HT-29 (cell line): ENCODE measurements at regions not wholly inside any gene's neighbourhood (a gene's known extent, or its start where the extent isn't known, plus 50 kb on each side); places are given as distances from the start of the nearest gene placed in this dataset.
"Not testable (repeated sequence)": the region's sequence is repeated elsewhere in the genome, so short reads cannot be mapped to it uniquely, and the experiment has no call there.

Source experiments
- DNase-seq: peaks from one replicate; pipeline ENCODE4 v3.0.0-alpha.2; 2015; ENCODE audit warnings: low spot score

GRCh38 chr1:182261655-182262054 is 129.9 kb downstream of the GLUL start:
- DNase-seq: no peak

DNA sequence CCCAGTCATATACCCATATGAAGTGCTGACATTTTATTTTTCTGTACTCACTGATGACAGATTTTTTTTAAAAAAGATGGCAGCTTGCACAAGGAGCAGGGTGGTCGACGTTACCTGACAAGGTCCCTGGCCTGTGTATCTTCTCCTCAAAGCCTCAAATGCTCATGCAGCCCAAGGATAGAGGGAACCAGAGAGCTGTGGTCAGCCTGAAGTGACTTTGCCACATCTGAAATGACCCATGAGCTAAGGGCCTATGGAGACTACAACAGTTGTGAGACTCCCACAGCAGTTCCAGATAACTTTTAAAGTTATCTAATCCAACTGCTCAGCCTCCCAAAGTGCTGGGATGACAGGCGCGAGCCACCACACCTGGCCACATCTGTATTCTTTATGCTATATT is 131.1 kb downstream of the GLUL start:
- no peak for DNase-seq

GRCh38 chr1:182259968-182260367 is 131.6 kb downstream of the GLUL start:
- DNase-seq: no peak

GRCh38 chr1:182259229-182259872 is 132.2 kb downstream of the GLUL start:
- no peak for DNase-seq

GRCh38 chr1:182257369-182258063 is 134.1 kb downstream of the GLUL start:
- DNase-seq: no peak

DNA sequence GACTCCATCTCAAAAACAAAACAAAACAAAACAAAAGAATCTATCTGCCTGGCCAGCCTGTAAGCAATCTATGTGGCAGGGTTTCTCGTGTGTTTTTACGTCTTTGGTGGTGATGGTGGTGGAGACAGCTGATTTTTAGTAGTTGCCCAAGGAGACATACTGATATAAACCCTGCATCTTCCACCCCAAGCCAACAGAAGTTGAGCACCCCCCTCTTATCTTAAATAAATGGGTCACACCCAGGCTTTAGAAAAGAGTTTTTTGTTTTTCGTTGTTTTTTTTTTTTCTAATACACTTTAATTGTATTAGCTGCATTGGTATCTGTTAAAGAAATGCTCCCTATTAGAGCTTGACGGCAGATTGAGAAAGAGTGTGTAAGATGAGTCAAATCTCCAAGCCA is 134.7 kb downstream of the GLUL start:
- DNase-seq: no peak

GRCh38 chr1:182255494-182255893 is 136.1 kb downstream of the GLUL start:
- no peak for DNase-seq

DNA sequence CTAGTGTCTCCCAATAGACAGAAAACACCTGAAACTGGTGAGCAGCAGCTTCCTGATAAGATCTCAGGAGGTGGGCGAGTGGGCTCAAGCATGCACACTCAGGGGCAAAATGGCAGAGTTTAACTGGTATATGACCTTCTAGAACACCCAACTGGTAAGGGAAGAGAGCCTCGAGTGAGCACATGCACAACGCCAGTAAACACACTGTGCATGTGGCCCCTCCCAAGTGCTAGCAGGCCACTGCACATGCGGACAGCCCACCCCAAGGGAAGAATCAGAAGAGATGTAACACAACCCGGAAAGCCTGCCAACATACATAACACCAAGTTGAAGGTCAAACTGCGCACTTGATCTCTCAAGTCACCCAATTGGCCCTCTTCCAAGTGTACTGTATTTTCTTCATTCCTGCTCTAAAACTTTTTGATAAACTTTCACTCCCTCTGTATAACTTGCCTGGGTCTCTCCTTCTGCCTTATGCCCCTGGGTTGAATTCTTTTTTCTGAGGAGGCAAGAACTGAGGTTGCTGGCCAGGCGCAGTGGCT is 138.2 kb downstream of the GLUL start:
- no peak for DNase-seq

- no peak for DNase-seq
Observed at GRCh38 chr1:182251561-182251960, 140.0 kb downstream of the GLUL start.

- peak; percentile 93 for DNase-seq
Observed at GRCh38 chr1:182249201-182249676, 142.4 kb downstream of the GLUL start.

GRCh38 chr1:182248721-182249120 is 142.9 kb downstream of the GLUL start:
- DNase-seq: no peak

GRCh38 chr1:182247813-182248212 is 143.8 kb downstream of the GLUL start:
- DNase-seq: not testable (repeated sequence)

GRCh38 chr1:182246783-182247182 is 144.8 kb downstream of the GLUL start:
- DNase-seq: no peak

- no peak for DNase-seq
Observed at GRCh38 chr1:182245040-182245439, 146.6 kb downstream of the GLUL start.

- DNase-seq: no peak
Observed at GRCh38 chr1:182244451-182244850, 147.1 kb downstream of the GLUL start.

DNA sequence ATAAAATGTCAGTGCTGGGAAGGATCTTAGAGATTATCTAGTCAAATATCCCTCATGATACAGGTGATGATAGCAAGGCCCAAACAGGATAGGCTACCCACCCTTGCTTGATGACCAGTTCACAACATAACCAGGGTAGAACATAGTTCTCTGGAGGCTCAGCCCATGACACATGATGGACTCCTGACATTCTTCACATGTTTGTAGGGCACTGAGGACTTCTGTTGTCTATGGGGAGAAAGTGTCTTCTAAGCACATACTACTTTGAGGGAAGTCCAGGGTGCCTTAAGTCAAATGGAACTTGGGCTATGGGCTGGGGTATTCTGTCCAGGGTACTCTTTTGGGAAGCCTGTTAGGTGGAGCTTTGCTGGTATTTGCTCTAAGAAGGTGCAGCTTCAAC is 148.9 kb downstream of the GLUL start:
- DNase-seq: no peak

DNA sequence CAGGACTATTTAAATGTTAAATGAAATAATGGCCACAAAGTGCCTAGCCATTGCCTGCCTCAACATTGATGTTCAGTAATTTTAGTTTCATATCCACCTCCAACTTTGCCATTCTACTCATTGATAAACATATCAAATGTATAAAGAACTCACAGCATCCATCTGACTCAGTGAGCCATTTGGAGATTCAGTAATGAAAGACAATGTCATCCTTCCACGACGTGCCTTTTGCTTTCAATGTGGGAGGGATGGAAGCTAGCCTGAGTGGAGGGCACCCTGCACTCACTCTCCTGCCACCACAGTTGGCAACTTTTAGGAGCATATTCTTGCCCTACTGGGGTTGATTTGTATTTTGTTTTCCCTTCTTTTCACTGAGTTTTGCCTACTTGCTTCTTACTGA is 151.5 kb downstream of the GLUL start:
- no peak for DNase-seq

- no peak for DNase-seq
Observed at GRCh38 chr1:182238421-182238820, 153.2 kb downstream of the GLUL start.

DNA sequence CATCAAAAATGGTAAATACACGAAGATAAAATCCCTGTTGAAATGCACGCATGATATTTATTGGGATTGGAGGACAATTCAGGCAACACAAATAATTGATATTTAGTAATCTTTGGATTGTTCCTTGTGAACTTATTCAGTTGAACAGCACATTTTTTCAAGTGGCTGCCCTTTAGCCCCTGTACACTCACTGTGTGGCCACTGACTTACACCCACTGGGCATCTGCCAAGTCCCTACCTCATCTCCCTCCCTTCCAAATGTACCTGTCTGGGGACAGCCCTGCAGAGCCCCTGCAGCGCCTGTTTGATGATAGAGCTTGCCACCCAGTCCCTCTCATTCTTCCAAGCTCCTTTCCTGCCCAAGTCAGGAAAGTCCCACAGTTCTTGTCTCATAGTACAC is 154.3 kb downstream of the GLUL start:
- no peak for DNase-seq

DNA sequence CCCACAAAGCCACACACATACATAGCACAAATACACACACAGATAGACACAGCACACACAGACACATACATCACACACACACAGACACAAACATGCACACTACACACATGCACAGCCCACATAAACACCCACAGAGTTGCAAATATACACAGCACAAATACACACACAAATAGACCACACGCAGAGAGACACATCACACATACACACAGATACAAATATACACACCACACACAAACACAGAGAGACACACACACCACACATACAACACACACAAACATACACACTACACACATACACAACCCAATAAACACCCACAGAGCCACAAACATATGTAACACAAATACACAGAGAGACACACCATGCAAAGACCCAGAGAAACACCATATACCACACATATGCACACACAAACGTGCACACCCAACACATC is 154.9 kb downstream of the GLUL start:
- DNase-seq: no peak

DNA sequence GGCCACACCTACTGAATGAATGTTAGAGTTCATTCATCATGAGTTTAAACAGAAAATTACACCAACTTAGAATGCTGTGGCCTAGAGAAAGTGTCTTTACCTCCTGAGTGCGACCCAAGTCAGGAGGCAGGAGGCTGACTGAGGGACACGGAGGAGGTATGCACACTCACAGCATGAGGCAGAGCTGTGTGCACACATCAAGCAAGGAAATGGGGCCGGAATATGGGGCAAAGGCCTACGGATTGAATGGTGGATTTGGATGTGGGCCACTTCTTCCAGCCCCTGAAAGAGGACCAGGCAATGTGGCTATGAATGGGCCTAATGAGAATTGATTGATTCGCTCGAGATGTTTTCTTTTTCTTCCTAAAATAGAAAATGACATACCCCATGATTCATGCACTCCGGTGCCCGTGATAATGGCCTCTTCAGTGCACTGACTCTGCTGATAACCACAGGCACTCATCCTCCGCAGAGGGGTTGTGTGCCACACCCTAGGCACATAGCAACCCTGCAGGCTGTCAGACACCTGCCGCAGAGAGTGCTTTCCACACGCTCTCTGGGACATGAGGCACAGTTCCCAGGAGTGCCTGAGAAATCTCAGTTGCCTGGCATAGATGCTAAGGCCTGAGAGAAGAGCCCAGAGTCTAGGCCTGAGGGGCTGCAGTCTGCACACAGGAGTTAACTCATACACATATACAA is 155.5 kb downstream of the GLUL start:
- no peak for DNase-seq

DNA sequence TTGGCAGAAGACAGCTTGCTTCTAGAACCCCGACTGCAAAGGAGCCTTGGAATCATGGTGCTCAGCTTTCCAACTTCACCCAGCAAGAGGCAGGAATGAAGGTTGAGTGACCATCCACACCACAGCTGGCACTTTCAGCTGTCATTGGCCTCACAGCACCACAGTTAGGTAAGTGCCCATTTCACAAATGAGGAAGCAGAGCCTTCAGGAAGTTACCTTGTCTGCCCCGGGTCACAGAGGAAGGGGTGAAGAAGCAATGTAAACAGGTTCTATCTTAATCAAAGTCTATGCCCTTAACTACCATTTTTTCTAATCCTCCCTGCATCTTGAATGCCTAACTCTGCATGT is 156.0 kb downstream of the GLUL start:
- DNase-seq: no peak
